HepG2 (cell line): ENCODE measurements at regions not wholly inside any gene's neighbourhood (a gene's known extent, or its start where the extent isn't known, plus 50 kb on each side); places are given as distances from the start of the nearest gene placed in this dataset.

ENCODE experiments used
- ATAC-seq: fragments of 200-7000 bp; cut with Tn5 transposase; 3 replicates; pipeline ENCODE4 v1.9.1; 2020; ENCODE audit warnings: mild to moderate bottlenecking, moderate library complexity
- BruUV-seq: library from RNA; stranded (reverse); fragments of 400-500 nt; replicated peaks from 2 replicates; lab custom pipeline; 2021; lab: Mats Ljungman, UMichigan
- CTCF ChIA-PET: fragments of 300-600 bp; formaldehyde crosslinking; extraction: SDS; loops from one replicate; lab custom pipeline; 2021; ENCODE audit warnings: low total read pairs, inconsistent platforms, low intra/inter-chr PET ratio; lab: Yijun Ruan, JAX
- POLR2A ChIA-PET: fragments of 350-600 bp; sonication (Branson Sonifier 250); formaldehyde crosslinking; loops from one replicate; lab custom pipeline; 2020; ENCODE audit warnings: antibody characterized with exemption, inconsistent platforms; lab: Yijun Ruan, JAX
- DNase-seq: peaks from one replicate; pipeline ENCODE4 v3.0.0-alpha.2; 2015; ENCODE audit warnings: low spot score
- FAIRE-seq: peaks from 3 replicates; lab custom pipeline; 2011; peaks lifted over from hg19 to GRCh38; lab: Jason Lieb, UNC
- H2AFZ ChIP-seq: one replicate; pipeline ENCODE4 v1.6.1; 2011; ENCODE audit warnings: low read length, inconsistent platforms
- H3K27ac ChIP-seq: fragments of 300-600 bp; 3 replicates; pipeline ENCODE4 v1.8.0; 2011; ENCODE audit warnings: mixed run types, mild to moderate bottlenecking, mixed read lengths, low read length, inconsistent platforms; ENCODE audit not compliant: insufficient read depth; ENCODE audit errors: extremely low read length
- H3K27me3 ChIP-seq, 2 experiments: fragments of 200-600 bp in 1 of 2; 2 replicates in 1 of 2; 3 replicates in 1 of 2; pipeline versions ENCODE4 v1.6.0 to v1.8.0; 2011; ENCODE audit warnings: low read length in 2 of 2, mild to moderate bottlenecking in 2 of 2, moderate library complexity in 2 of 2, inconsistent platforms in 1 of 2; ENCODE audit not compliant: insufficient read depth in 2 of 2, control insufficient read depth in 1 of 2
- H3K36me3 ChIP-seq, 2 experiments: fragments of 200-600 bp in 1 of 2; replicated peaks in 1 of 2; 2 replicates in 1 of 2; 3 replicates in 1 of 2; pipeline versions ENCODE4 v1.5.1 to v1.8.0; 2011; ENCODE audit warnings: low read length in 2 of 2, inconsistent platforms in 1 of 2; ENCODE audit not compliant: insufficient read depth in 2 of 2, control insufficient read depth in 1 of 2
- H3K4me1 ChIP-seq: 2 replicates; pipeline ENCODE4 v1.5.1; 2012; ENCODE audit warnings: low read length, inconsistent platforms; ENCODE audit not compliant: insufficient read depth
- H3K4me2 ChIP-seq: 2 replicates; pipeline ENCODE4 v1.6.0; 2011; ENCODE audit warnings: low read depth, low read length, inconsistent platforms
- H3K4me3 ChIP-seq, 3 experiments: fragments of 200-600 bp in 1 of 3; sonication (generic), shearing (Covaris generic) in 1 of 3; replicated peaks in 1 of 3; 2 replicates each; pipeline ENCODE4 v1.5.1; 2011 to 2016; ENCODE audit warnings: low read length in 3 of 3, inconsistent platforms in 2 of 3, low read depth in 2 of 3, mild to moderate bottlenecking in 2 of 3, control low read depth in 1 of 3, mixed read lengths in 1 of 3; ENCODE audit not compliant: insufficient read depth in 1 of 3
- H3K79me2 ChIP-seq: one replicate; pipeline ENCODE4 v1.6.1; 2011; ENCODE audit warnings: low read length, inconsistent platforms; ENCODE audit not compliant: insufficient read depth
- H3K9ac ChIP-seq: 2 replicates; pipeline ENCODE4 v1.6.0; 2011; ENCODE audit warnings: mild to moderate bottlenecking, low read depth, low read length, inconsistent platforms; ENCODE audit not compliant: insufficient read depth
- H3K9me3 ChIP-seq: 2 replicates; pipeline ENCODE4 v1.5.1; 2012; ENCODE audit warnings: mild to moderate bottlenecking, low read length
- H4K20me1 ChIP-seq: 2 replicates; pipeline ENCODE4 v1.6.0; 2011; ENCODE audit warnings: inconsistent platforms, mild to moderate bottlenecking, low read length, moderate library complexity; ENCODE audit not compliant: insufficient read depth
- ATF3 ChIP-seq: sonication (generic); formaldehyde crosslinking; IDR thresholded peaks from 2 replicates; pipeline ENCODE4 v1.4.0; 2020; ENCODE audit warnings: missing genetic modification reagents
- BRD4 ChIP-seq: sonication (generic); formaldehyde crosslinking; IDR thresholded peaks from 2 replicates; pipeline ENCODE4 v1.4.0; 2020; ENCODE audit warnings: missing genetic modification reagents
- BRF2 ChIP-seq: sonication (generic); formaldehyde crosslinking; IDR thresholded peaks from 2 replicates; pipeline ENCODE4 v1.8.1; 2022; ENCODE audit warnings: mild to moderate bottlenecking, missing genetic modification reagents
- E2F1 ChIP-seq: sonication (generic); formaldehyde crosslinking; IDR thresholded peaks from 2 replicates; pipeline ENCODE4 v1.5.0; 2020; ENCODE audit warnings: missing genetic modification reagents
- FOSL1 ChIP-seq: sonication (generic); formaldehyde crosslinking; IDR thresholded peaks from 2 replicates; pipeline ENCODE4 v1.9.0; 2021; ENCODE audit warnings: missing genetic modification reagents, borderline replicate concordance
- FOXP1 ChIP-seq, 2 experiments: fragments of 450-650 bp in 1 of 2; IDR thresholded peaks; 2 replicates each; pipeline ENCODE4 v1.6.1; 2017 to 2018; ENCODE audit warnings: antibody characterized with exemption in 1 of 2
- GMEB2 ChIP-seq: IDR thresholded peaks from 2 replicates; pipeline ENCODE4 v1.6.1; 2016; ENCODE audit warnings: missing biosample characterization, missing genetic modification reagents, low read depth
- JUN ChIP-seq: sonication (generic); formaldehyde crosslinking; IDR thresholded peaks from 2 replicates; pipeline ENCODE4 v1.4.0; 2020; ENCODE audit warnings: mild to moderate bottlenecking, missing genetic modification reagents
- MATR3 ChIP-seq: sonication (generic); formaldehyde crosslinking; IDR thresholded peaks from 2 replicates; pipeline ENCODE4 v1.4.0; 2020; ENCODE audit warnings: missing genetic modification reagents
- MYPOP ChIP-seq: sonication (generic); formaldehyde crosslinking; IDR thresholded peaks from 2 replicates; pipeline ENCODE4 v1.8.1; 2023; ENCODE audit warnings: mild to moderate bottlenecking, moderate library complexity, missing genetic modification reagents
- SALL2 ChIP-seq: sonication (generic); formaldehyde crosslinking; IDR thresholded peaks from 2 replicates; pipeline ENCODE4 v1.8.1; 2023; ENCODE audit warnings: mild to moderate bottlenecking, missing genetic modification reagents, inconsistent platforms
- SRF ChIP-seq: IDR thresholded peaks from 2 replicates; pipeline ENCODE4 v1.6.1; 2011; ENCODE audit warnings: mild to moderate bottlenecking, low read depth, low read length, moderate library complexity
- ZNF232 ChIP-seq: sonication (generic); formaldehyde crosslinking; IDR thresholded peaks from 2 replicates; pipeline ENCODE4 v1.4.0; 2020; ENCODE audit warnings: missing genetic modification reagents, borderline replicate concordance
- ZNF234 ChIP-seq: sonication (generic); formaldehyde crosslinking; conservative IDR thresholded peaks from 2 replicates; pipeline ENCODE4 v1.5.1; 2020; ENCODE audit warnings: mild to moderate bottlenecking, missing genetic modification reagents
- ZNF574 ChIP-seq: sonication (generic); formaldehyde crosslinking; IDR thresholded peaks from 2 replicates; pipeline ENCODE4 v1.4.0; 2020; ENCODE audit warnings: missing genetic modification reagents
- ZNF773 ChIP-seq: sonication (generic); formaldehyde crosslinking; IDR thresholded peaks from 2 replicates; pipeline ENCODE4 v1.4.0; 2020; ENCODE audit warnings: missing genetic modification reagents, borderline replicate concordance
- WGBS: methylation state at CpG from one replicate; pipeline ENCODE4 v1.1.6; 2017; ENCODE audit warnings: low lambda C conversion rate; 5-methylcytosine and 5-hydroxymethylcytosine counted together
- in situ Hi-C: cut with HindIII; loops from 2 replicates; pipeline ENCODE4 v1.10.0; 2017; ENCODE audit warnings: low pct_unique_long_range_greater_than_20kb; ENCODE audit not compliant: extremely low pct_ligation_motif_present
- intact Hi-C: fragments of 100-400 bp; cut with micrococcal nuclease; formaldehyde crosslinking; loops from one replicate; pipeline ENCODE4 v1.10.0; 2022; ENCODE audit not compliant: unreplicated experiment

- intact Hi-C loops (no loop called here), in situ Hi-C loops (loop anchor here (10.0 kb wide), 1 partner anchor 441 kb away; no protein-coding TSS in a partner anchor)
- POLR2A ChIA-PET = no interaction called here
- no peak overlapping the region for H3K9ac ChIP-seq
- ATAC-seq (no peak), FAIRE-seq (no peak), DNase-seq (no peak)
- no peaks in the 10 kb centered on the region for H3K79me2 ChIP-seq
- no peak overlapping the region for H3K4me2 ChIP-seq
- CTCF ChIA-PET = no interaction called here
- no peaks in the 10 kb centered on the region for H3K4me1 ChIP-seq
- no peak overlapping the region for H2AFZ ChIP-seq
- H3K4me3 ChIP-seq = no peak overlapping the region
- 0 out of 2 replicates have a peak, but pooled peaks cover 4% of the 10 kb centered on the region for H3K9me3 ChIP-seq
- no peaks in the 10 kb centered on the region for H3K27me3 ChIP-seq
- 3% methylated on average over 3 of the region's 3 CpGs for WGBS
- H4K20me1 ChIP-seq = no peaks in the 10 kb centered on the region
- BruUV-seq = no TSS peak
- no peaks in the 10 kb centered on the region for H3K36me3 ChIP-seq
- H3K27ac ChIP-seq = no peak overlapping the region
- no peak for TF ChIP-seq JUN (CRISPR knock-in tag)
- TF ChIP-seq ATF3 (CRISPR knock-in tag) = no peak
- no peak for TF ChIP-seq SRF
- no peak for TF ChIP-seq BRF2 (CRISPR knock-in tag)
- no peak for TF ChIP-seq ZNF234
- TF ChIP-seq ZNF773 (CRISPR knock-in tag) = no peak
- no peak for TF ChIP-seq MYPOP (CRISPR knock-in tag)
- no peak for TF ChIP-seq GMEB2 (CRISPR knock-in tag)
- TF ChIP-seq FOSL1 (CRISPR knock-in tag) = no peak
- TF ChIP-seq E2F1 (CRISPR knock-in tag) = no peak
- no peak for TF ChIP-seq MATR3 (CRISPR knock-in tag)
- no peak for TF ChIP-seq SALL2 (CRISPR knock-in tag)
- no peak for TF ChIP-seq FOXP1 (IDR thresholded peaks at IDR 0.05)
- TF ChIP-seq FOXP1 (CRISPR knock-in tag; IDR thresholded peaks at IDR 0.05) = no peak
- no peak for TF ChIP-seq ZNF574 (CRISPR knock-in tag)
- TF ChIP-seq BRD4 (CRISPR knock-in tag) = no peak
- no peak for TF ChIP-seq ZNF232 (CRISPR knock-in tag)
Observed at GRCh38 chr6:128803911-128804310, 79.0 kb upstream of the LAMA2 start.
